ELF-1 (cell line): ENCODE measurements at regions not wholly inside any gene's neighbourhood (a gene's known extent, or its start where the extent isn't known, plus 50 kb on each side); places are given as distances from the start of the nearest gene placed in this dataset.
"Not testable (repeated sequence)": the region's sequence is repeated elsewhere in the genome, so short reads cannot be mapped to it uniquely, and the experiment has no call there.

ENCODE experiments used
- DNase-seq: peaks from one replicate; pipeline ENCODE4 v3.0.0-alpha.2; 2016; ENCODE audit warnings: low read depth, low spot score

GRCh38 chr12:8282181-8282580 lies 54.8 kb upstream of the FAM90A1 start:
- DNase-seq, result peak; percentile 11

- DNase-seq, result peak; percentile 44
Observed at GRCh38 chr12:8285681-8286080, 58.3 kb upstream of the FAM90A1 start.

- DNase-seq, result not testable (repeated sequence)
Observed at GRCh38 chr12:8291764-8292163, 64.3 kb upstream of the FAM90A1 start.

- DNase-seq, result not testable (repeated sequence)
Observed at GRCh38 chr12:8294662-8295061, 67.2 kb upstream of the FAM90A1 start.

- not testable (repeated sequence) for DNase-seq
Observed at GRCh38 chr12:8308611-8309010, 81.2 kb upstream of the FAM90A1 start.

GRCh38 chr12:8315997-8316396 lies 88.6 kb upstream of the FAM90A1 start:
- not testable (repeated sequence) for DNase-seq

GRCh38 chr12:8317675-8318074 lies 90.3 kb upstream of the FAM90A1 start:
- DNase-seq, result peak; percentile 41

GRCh38 chr12:8320251-8320730 lies 92.9 kb upstream of the FAM90A1 start:
- DNase-seq, result peak; percentile 83

- DNase-seq, result peak; percentile 15
Observed at GRCh38 chr12:8320791-8321370, 93.5 kb upstream of the FAM90A1 start.

GRCh38 chr12:8325145-8325839 lies 97.9 kb upstream of the FAM90A1 start:
- DNase-seq, result not testable (repeated sequence)

GRCh38 chr12:8328835-8329234 lies 101.4 kb upstream of the FAM90A1 start:
- not testable (repeated sequence) for DNase-seq

GRCh38 chr12:8332373-8332772 lies 105.0 kb upstream of the FAM90A1 start:
- DNase-seq, result not testable (repeated sequence)

- DNase-seq, result not testable (repeated sequence)
Observed at GRCh38 chr12:8351073-8351472, 104.7 kb upstream of the CLEC6A start.

GRCh38 chr12:8354741-8355140 lies 101.0 kb upstream of the CLEC6A start:
- DNase-seq, result not testable (repeated sequence)

GRCh38 chr12:8355531-8355930 lies 100.2 kb upstream of the CLEC6A start:
- not testable (repeated sequence) for DNase-seq

- not testable (repeated sequence) for DNase-seq
Observed at GRCh38 chr12:8373744-8374143, 82.0 kb upstream of the CLEC6A start.

- DNase-seq, result not testable (repeated sequence)
Observed at GRCh38 chr12:8375122-8375521, 80.6 kb upstream of the CLEC6A start.

GRCh38 chr12:8377756-8378155 lies 78.0 kb upstream of the CLEC6A start:
- not testable (repeated sequence) for DNase-seq

GRCh38 chr12:8382556-8382955 lies 73.2 kb upstream of the CLEC6A start:
- not testable (repeated sequence) for DNase-seq

GRCh38 chr12:8384686-8385085 lies 71.1 kb upstream of the CLEC6A start:
- not testable (repeated sequence) for DNase-seq

GRCh38 chr12:8385431-8385830 lies 70.3 kb upstream of the CLEC6A start:
- not testable (repeated sequence) for DNase-seq

GRCh38 chr12:8386661-8387060 lies 69.1 kb upstream of the CLEC6A start:
- not testable (repeated sequence) for DNase-seq

GRCh38 chr12:8389296-8389695 lies 66.5 kb upstream of the CLEC6A start:
- DNase-seq, result not testable (repeated sequence)
